HG03342 (cell line): ENCODE measurements at regions not wholly inside any gene's neighbourhood (a gene's known extent, or its start where the extent isn't known, plus 50 kb on each side); places are given as distances from the start of the nearest gene placed in this dataset.
"Not testable (repeated sequence)": the region's sequence is repeated elsewhere in the genome, so short reads cannot be mapped to it uniquely, and the experiment has no call there.

Source experiments
- ATAC-seq: cut with Tn5 transposase; IDR thresholded peaks from one replicate; pipeline ENCODE4 v1.9.1; 2021; ENCODE audit warnings: mild to moderate bottlenecking, moderate library complexity; ENCODE audit not compliant: unreplicated experiment

DNA sequence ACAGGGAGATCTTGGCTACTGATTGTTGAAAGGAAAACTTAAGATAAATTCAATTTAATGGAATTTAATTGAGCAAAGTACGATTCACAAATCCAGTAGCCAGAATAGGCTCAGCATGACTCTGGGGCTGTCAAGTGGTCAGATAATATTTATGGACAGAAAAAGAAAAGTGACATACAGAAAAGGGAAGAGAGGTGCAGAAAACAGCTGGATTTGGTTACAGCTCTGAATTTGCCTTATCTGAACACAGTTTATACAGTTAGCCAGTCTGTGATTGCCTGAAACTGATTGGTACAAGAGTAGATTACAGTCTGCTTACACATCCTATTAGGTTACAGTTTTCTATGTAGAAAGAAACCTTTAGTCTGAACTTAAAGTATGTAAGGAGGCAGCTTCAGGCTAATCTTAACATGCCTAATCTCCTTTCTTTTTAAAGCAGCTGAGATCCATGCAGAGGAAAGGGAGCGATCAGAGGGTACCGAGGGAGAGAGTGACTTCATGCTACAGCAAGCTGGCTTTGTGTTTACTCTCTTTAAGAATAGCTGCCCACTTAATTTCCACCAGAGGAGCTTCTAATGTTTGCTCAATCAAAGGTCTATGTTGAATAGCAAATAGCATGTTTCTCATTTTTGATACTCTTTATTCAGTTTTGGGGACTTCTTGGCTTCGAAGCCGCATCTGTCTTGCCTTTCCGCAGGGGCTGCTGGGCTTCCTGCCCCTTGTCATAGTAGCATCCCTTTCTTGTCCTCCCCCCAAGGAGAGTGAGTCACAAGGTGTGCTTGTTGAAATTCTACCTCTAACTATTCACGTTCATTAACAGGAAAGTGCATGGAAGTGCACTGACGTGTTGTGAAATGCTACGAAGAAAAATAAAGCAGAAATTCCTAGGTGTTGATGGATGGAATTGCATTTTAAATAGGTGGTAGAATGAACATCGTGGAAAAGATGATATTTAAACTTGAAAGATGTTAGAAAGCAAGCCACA is 761.2 kb downstream of the TAF11L14 start:
- no peak for ATAC-seq

GRCh38 chr5:18397371-18397770 is 763.1 kb downstream of the TAF11L14 start:
- no peak for ATAC-seq

GRCh38 chr5:18397891-18398290 is 763.6 kb downstream of the TAF11L14 start:
- no peak for ATAC-seq

DNA sequence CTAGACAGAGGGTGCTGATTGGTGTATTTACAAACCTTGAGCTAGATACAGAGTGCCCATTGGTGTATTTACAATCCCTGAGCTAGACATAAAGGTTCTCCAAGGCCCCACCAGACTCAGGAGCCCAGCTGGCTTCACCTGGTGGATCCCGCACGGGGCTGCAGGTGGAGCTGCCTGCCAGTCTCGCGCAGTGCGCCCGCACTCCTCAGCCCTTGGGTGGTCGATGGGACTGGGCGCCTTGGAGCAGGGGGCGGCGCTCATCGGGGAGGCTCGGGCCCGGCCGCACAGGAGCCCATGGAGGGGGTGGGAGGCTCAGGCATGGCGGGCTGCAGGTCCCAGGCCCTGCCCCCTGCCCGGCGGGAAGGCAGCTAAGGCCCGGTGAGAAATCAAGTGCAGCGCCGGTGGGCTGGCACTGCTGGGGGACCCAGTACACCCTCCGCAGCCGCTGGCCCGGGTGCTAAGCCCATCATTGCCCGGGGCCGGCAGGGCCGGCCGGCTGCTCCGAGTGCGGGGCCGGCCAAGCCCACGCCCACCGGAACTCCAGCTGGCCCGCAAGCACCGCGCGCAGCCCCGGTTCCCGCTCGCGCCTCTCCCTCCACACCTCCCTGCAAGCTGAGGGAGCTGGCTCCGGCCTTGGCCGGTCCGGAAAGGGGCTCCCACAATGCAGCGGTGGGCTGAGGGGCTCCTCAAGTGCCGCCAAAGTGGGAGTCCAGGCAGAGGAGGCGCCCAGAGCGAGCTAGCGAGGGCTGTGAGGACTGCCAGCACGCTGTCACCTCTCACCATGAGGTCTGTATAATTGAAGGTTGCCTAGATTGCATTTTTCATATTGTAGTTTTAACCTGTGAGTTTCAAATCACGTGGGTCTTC is 765.4 kb downstream of the TAF11L14 start:
- not testable (repeated sequence) for ATAC-seq

GRCh38 chr5:18403141-18403540 is 768.9 kb downstream of the TAF11L14 start:
- no peak for ATAC-seq

DNA sequence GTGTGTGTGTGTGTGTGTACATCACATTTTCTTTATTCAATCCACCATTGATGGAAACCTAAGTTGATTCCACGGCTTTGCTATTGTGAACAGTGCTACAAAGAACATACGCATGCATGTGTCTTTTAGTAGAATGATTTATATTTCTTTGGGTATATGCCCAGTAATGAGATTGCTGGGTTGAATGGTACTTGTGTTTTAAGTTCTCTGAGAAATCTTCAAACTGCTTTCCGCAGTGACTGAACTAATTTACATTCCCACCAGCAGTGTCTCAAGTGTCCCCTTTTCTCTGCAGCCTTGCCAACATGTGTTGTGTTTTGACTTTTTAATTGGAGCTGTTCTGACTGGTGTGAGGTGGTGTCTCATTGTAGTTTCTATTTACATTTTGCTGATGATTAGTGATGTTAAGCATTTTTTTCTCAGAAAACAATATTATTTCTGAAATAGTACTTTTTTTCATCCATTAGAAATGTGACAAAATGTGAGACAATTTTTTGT is 769.7 kb downstream of the TAF11L14 start:
- no peak for ATAC-seq

- ATAC-seq, result no peak
Measured at GRCh38 chr5:18420711-18421110, 786.5 kb downstream of the TAF11L14 start.

DNA sequence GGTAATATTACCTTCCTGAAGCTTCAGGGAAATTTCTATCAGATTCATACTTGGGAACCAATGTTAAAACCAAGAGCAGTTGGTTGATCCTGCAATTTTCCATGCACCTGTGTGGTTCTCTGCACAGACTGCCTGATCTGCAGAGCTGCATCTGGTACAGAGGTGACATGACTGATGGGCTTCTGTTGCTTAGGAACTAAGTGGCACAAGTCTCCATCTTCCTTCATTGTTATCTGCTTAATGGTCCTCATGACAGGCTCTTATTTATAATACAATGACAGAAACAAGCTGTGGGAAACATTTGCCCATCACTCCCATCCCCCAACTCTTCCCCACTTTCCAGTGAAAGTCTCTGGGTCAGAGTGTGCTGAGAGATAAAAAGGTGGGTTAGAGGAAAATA is 799.1 kb downstream of the TAF11L14 start:
- no peak for ATAC-seq

DNA sequence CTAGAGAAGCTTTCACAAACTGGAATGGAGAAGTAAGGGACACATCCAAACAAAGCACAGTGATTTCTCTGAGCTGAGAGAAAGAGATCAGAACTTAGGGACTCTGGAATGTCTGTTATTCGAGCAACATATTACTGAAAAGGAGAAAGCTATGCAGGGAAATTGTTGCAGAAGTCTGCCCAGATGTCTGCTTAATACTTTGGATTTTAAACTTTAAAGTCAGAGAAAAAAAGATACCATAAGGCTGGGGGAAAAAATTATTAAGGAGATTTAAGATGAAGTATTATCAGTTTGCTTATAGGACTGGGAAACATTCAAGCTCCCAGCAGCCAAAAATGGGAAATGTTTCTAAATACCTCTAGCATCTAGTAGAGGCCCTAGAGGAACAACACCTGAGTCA is 803.9 kb downstream of the TAF11L14 start:
- no peak for ATAC-seq

GRCh38 chr5:18455521-18455920 is 821.3 kb downstream of the TAF11L14 start:
- ATAC-seq, result no peak

DNA sequence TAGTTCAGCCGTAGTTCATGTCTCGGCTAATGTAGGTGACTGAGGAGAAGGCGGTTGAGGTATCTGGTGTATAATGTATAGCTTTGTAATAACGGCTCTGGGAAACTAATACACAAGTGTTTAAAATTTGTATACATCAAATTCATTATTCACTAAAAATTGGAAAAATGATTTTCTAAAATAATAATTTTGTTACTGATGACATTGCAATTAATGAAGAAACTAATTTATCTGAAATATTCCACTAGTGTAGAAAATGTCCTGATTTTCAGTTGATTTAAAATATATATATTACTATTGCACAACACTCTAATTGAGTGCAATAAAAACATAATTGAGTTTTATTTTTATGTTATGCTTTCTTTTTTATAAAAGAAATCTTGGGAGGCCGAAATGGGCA is 823.0 kb downstream of the TAF11L14 start:
- no peak for ATAC-seq

DNA sequence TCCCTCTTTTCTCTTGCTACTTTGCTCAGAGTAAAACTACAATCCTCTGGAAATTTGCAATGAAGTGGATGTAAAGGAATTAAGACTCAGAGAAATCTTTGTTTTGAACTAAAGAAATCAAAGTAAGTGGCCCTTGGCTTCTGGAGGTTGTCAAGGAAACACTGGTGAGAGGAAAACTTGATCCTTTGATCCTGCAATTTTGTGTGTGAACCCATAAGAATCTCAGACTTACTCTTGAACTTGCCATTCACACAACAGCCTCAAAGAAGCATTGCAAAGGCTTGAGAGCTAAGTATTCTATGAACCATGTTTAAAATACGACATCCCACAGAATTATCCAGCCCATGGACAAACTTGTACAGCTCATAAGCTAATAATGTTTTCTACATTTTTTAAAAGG is 827.5 kb downstream of the TAF11L14 start:
- no peak for ATAC-seq

DNA sequence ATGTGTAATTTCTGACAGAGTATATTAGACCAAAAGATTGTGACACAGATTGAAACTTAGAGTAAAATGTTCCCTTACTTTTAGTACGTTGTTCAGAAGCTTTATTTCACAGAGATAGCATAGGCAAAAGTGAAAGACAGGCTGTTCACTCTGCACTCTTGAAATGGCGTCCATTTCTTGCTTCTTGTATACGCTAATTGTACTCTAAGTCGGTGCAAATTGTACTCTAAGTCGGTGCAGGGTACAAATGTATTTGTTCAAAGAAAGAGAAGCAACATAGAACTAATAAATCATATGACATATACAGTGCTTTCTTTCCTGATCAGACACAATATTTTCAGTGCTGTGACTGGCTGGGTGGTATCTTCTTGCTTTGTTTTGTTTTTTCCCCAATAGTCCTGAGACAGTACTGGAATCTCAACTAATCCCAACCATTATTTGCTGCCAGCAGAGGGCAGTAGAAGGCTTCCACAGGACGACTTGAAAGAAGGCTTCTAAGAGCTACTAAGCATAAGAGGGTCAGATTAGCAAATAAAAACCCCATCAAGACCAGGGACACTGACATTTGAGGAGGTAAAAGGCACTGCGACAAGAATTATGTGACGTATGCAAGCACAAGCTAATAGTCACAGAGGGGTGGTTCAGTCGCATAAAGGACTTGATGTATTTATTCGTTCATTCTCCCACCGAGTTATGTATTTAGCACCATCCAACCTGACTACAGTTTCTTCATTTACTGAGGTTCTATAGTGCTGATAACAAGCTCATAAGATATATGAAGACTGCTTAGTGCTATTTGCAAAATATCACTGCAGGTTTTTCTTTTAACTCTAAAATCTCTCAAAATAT is 831.8 kb downstream of the TAF11L14 start:
- peak; percentile 88 for ATAC-seq

DNA sequence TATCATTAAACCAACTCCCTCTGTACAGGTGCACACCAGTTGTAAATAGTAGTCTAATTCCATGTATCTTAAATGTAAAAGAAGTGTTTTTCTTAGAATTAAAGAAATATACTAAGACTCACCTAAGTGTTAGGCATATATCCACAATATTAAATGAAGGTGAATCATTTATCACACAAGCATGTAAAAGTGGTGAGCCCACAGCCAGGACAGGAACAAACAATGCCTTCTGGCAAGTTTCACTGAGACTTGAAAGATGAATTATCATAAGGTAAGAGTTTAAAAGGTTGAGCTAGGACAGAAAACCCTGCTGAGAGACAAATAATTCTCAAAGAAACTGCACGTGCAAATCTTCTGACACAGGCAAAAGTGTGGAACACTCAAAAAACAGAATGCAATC is 832.5 kb downstream of the TAF11L14 start:
- no peak for ATAC-seq

GRCh38 chr5:18471791-18472190 is 837.5 kb downstream of the TAF11L14 start:
- not testable (repeated sequence) for ATAC-seq

DNA sequence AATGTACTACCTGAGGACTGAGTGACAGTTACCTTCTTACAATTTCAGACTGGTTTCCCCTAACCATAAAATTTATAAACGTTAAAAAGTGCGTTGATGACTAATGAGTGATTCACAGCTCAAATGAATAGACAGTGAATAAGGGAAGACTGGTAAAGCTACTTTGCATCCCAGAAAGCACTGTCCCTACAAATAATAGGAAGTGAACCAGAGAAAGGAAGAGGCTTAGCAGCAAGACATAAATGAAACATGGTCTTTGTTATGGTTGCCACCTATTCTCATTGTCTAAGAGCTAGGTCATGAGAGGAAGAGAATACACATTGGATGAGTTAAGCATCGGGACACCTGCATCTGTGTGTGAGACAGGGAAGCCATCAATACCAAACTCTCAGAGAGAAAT is 849.2 kb downstream of the TAF11L14 start:
- no peak for ATAC-seq

- no peak for ATAC-seq
Measured at GRCh38 chr5:18487928-18488480, 853.7 kb downstream of the TAF11L14 start.

- ATAC-seq, result no peak
Measured at GRCh38 chr5:18489703-18490102, 855.4 kb downstream of the TAF11L14 start.

GRCh38 chr5:18491349-18491748 is 857.1 kb downstream of the TAF11L14 start:
- ATAC-seq, result no peak

DNA sequence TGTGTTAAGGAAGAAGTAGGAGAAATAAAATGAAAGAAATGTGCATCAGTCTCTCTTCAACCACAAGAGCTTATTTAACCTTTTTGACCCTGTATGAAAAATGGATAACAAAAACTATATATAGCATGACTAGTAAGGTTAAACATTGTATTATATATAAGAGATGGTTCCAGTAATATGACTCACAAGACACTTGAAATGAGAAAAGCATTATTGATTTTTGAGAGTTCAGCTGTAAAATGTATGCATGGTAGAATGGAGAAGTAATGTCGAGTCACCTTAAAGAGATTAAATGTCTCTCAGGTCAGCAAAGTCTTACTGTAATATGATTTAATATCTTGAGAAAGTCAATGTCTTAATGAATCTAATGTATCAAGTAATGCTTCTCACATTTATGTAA is 860.9 kb downstream of the TAF11L14 start:
- ATAC-seq, result no peak
